ENCODE measurements at regions not wholly inside any gene's neighbourhood (a gene's known extent, or its start where the extent isn't known, plus 50 kb on each side); places are given as distances from the start of the nearest gene placed in this dataset.

DNA sequence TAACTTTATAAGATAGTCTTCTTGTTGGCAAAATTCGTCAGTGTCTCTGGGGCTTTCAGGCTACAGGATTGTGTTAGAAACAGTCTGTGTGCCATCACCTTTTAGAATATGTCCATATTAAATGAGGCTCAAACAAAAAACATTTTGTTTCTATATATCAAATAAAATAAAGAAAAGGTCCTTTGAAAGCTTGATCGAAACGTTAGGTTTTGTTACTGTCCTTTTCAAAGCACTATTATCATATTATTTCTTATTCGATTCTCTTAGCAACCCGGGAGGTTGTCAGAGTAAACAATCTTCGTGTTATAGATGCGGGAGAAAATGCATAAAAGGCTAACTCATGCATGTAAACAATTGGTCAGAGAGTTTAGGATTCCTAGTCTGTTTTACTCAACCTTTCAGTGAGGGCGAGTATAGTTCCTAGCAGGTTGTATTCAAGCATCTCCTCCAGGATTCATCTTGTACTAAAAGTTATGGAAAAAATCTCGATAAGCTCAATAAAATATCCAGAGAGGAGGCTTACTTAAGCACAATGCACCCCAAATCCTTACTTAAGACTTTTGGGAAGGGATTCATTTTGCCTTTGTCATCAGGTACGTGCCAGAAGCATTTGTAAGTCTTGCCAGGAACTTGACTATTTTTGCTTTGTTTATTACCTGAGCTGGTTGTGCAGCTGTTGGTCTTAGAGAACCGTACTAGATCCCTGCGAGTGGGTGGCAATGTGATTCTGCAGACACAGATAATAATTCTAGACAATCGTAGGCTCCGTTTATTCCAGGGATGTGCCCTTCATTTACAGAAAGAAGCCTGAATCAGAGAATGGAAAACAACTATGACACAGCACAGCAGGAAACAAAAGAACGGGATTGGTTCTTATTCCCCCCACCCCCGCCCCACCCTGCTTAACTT is 159.6 kb upstream of the ZNF217 start:
- H3K36me3 ChIP-seq, result no peaks in the 10 kb centered on the region
- H3K27me3 ChIP-seq, result no peaks in the 10 kb centered on the region
- H3K4me1 ChIP-seq, result peaks cover 0 to 3% of the 10 kb centered on the region in 2 donors
- intact Hi-C loops (cut with DNase I), result no loop called here
- DNase-seq (ENCODE audit: low spot score in 2 of 2), result no peak
- TF ChIP-seq, protein P1, sequence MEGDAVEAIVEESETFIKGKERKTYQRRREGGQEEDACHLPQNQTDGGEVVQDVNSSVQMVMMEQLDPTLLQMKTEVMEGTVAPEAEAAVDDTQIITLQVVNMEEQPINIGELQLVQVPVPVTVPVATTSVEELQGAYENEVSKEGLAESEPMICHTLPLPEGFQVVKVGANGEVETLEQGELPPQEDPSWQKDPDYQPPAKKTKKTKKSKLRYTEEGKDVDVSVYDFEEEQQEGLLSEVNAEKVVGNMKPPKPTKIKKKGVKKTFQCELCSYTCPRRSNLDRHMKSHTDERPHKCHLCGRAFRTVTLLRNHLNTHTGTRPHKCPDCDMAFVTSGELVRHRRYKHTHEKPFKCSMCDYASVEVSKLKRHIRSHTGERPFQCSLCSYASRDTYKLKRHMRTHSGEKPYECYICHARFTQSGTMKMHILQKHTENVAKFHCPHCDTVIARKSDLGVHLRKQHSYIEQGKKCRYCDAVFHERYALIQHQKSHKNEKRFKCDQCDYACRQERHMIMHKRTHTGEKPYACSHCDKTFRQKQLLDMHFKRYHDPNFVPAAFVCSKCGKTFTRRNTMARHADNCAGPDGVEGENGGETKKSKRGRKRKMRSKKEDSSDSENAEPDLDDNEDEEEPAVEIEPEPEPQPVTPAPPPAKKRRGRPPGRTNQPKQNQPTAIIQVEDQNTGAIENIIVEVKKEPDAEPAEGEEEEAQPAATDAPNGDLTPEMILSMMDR (IDR thresholded peaks at IDR 0.05), result no peak
- H3K9me3 ChIP-seq, result no peaks in the 10 kb centered on the region
- no peak overlapping the region for H3K27ac ChIP-seq
- H3K4me3 ChIP-seq, result no peak overlapping the region

GRCh38 chr20:53752583-53752970 is 158.9 kb upstream of the ZNF217 start:
- no peaks in the 10 kb centered on the region for H3K9me3 ChIP-seq
- H3K4me1 ChIP-seq, result peaks cover 0 to 3% of the 10 kb centered on the region in 2 donors
- H3K36me3 ChIP-seq, result no peaks in the 10 kb centered on the region
- no peaks in the 10 kb centered on the region for H3K27me3 ChIP-seq
- TF ChIP-seq, protein P1 (IDR thresholded peaks at IDR 0.05), result no peak
- intact Hi-C loops (cut with DNase I), result no loop called here
- no peak for DNase-seq (ENCODE audit: low spot score in 2 of 2)
- no peak overlapping the region for H3K27ac ChIP-seq
- H3K4me3 ChIP-seq, result no peak overlapping the region

GRCh38 chr20:53751620-53752318 is 158.1 kb upstream of the ZNF217 start:
- no peaks in the 10 kb centered on the region for H3K9me3 ChIP-seq
- TF ChIP-seq, protein P1 (IDR thresholded peaks at IDR 0.05), result no peak
- DNase-seq (ENCODE audit: low spot score in 2 of 2), result no peak
- peaks cover 0 to 3% of the 10 kb centered on the region in 2 donors for H3K4me1 ChIP-seq
- no peaks in the 10 kb centered on the region for H3K36me3 ChIP-seq
- H3K27me3 ChIP-seq, result no peaks in the 10 kb centered on the region
- H3K4me3 ChIP-seq, result no peak overlapping the region
- peak overlapping the region; percentile 2 to 34 for H3K27ac ChIP-seq
- intact Hi-C loops (cut with DNase I), result no loop called here

GRCh38 chr20:53750827-53751619 is 157.4 kb upstream of the ZNF217 start:
- no peaks in the 10 kb centered on the region for H3K9me3 ChIP-seq
- H3K36me3 ChIP-seq, result no peaks in the 10 kb centered on the region
- peaks cover 0 to 3% of the 10 kb centered on the region in 2 donors for H3K4me1 ChIP-seq
- H3K27ac ChIP-seq, result peak overlapping the region; percentile 2 to 34
- H3K4me3 ChIP-seq, result no peak overlapping the region
- intact Hi-C loops (cut with DNase I), result no loop called here
- no peaks in the 10 kb centered on the region for H3K27me3 ChIP-seq
- TF ChIP-seq, protein P1 (IDR thresholded peaks at IDR 0.05), result no peak
- no peak for DNase-seq (ENCODE audit: low spot score in 2 of 2)

- Histone ChIP-seq H3K36me3 (no peaks in the 10 kb centered on the region), H3K27ac (no peak overlapping the region), H3K4me3 (no peak overlapping the region), H3K4me1 (peaks cover 0 to 3% of the 10 kb centered on the region in 2 donors), H3K9me3 (no peaks in the 10 kb centered on the region), H3K27me3 (no peaks in the 10 kb centered on the region)
- intact Hi-C loops (cut with DNase I), result no loop called here
- TF ChIP-seq, protein P1 (IDR thresholded peaks at IDR 0.05), result no peak
- DNase-seq (ENCODE audit: low spot score in 2 of 2), result no peak
These were observed 155.9 kb upstream of the ZNF217 start for GRCh38 chr20:53749499-53749898.

All from ascending aorta (tissue), 2 donors.